ENCODE measurements at regions not wholly inside any gene's neighbourhood (a gene's known extent, or its start where the extent isn't known, plus 50 kb on each side); places are given as distances from the start of the nearest gene placed in this dataset.
A peak's percentile ranks its signal among the peaks of the same experiment; 100 is the strongest.
"Not testable (repeated sequence)": the region's sequence is repeated elsewhere in the genome, so short reads cannot be mapped to it uniquely, and the experiment has no call there.

DNA sequence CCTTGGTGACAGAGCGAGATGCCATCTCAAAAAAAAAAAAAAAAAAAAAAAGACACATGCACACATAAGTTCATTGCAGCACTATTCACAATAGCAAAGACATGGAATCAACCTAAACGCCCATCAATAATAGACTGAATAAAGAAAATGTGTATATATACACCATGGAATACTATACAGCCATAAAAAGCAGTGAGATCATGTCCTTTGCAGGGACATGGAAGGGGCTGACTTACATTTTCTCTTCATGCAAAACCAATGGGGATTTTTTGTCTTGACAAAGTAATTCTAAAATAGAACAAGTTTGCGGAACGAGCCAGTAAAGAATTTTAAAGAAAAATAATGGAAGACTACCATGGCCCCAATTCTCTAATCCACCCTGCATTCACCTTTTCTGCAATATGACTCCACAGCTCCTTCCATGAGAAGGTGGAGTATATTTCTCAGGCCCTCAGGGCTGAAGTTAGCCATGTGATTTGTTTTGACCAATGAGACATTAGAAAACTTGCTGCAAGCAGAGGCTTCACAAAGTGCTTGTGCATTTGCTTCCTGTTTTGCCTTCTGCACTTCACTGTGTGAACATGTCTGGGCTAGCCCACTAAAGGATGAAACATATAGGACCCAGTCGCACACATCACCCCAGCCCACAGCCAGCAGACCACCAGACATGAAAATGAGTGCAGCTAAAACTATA is 78.8 kb upstream of the NR5A2 start:
- DNase-seq: peak; percentile 13

DNA sequence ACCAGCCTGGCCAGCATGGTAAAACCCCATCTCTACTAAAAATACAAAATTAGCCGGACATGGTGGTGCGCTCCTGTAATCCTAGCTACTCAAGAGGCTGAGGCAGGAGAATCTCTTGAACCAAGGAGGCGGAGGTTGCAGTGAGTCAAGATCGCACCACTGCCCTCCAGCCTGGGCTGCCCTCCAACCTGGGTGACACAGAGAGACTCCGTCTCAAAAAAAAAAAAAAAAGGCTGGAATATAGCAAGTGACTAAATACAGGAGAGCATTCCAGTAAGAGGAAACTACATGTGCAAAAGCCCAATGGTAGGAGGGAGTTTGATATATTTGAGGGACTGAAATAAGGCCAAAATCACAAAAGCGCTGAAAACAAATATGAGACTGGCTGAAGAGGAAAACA is 76.5 kb upstream of the NR5A2 start:
- DNase-seq: not testable (repeated sequence)

DNA sequence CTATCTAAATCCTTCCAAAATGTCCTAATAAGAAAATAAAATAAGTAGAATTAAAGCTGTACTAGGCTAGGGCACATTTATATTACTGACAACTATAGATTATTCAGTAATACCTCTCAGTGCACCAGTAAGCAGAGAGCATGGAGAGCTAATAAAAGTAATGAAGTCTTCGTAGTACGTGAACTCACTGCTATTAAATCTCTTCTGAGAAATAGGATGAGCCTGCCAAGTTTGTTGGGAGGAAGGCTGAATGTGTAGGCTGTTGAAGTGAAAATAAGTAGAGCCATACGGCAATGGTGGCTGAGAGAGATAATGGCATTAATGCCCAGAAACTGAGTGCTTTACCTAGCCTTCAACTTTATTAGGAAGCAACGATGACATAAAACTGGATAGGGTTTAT is 73.9 kb upstream of the NR5A2 start:
- no peak for DNase-seq

DNA sequence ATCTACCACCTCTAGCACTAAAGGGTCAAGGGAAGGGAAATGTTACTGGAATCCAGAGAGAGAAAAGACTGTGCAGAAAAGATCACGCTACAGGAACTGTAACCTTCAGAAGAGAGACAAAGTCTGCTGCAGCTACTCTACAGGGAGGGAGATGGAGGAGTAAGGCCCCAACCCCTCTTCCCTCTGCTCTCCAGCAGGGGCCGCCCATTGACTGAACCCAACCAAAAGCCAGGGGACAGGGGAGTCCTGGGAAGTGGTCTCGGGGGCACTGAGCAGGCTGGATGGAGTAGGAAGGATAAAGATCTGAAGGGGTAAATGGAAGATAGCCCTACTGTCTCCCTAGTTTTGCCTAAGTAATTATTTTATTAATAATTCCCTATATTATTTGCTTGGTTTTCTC is 72.8 kb upstream of the NR5A2 start:
- peak; percentile 17 for DNase-seq

DNA sequence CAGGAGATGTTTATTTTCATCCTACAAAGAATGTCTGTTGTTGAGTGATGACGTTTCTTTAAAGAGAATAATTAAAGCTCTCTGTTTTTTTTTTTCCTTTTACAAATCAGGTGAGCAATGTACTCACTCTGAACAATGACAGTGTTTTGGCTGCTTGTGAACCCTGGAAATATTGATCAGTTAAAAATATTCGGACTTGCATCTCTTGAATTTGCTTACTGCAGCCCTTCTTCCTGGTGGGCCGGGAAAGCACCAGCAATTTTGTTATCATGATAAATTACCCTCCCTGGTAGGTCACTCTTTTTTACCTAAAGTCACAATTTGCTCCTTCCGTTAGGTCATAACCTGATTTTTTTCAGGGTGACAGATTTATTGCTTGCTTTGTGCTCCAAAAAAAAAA is 72.3 kb upstream of the NR5A2 start:
- no peak for DNase-seq

DNA sequence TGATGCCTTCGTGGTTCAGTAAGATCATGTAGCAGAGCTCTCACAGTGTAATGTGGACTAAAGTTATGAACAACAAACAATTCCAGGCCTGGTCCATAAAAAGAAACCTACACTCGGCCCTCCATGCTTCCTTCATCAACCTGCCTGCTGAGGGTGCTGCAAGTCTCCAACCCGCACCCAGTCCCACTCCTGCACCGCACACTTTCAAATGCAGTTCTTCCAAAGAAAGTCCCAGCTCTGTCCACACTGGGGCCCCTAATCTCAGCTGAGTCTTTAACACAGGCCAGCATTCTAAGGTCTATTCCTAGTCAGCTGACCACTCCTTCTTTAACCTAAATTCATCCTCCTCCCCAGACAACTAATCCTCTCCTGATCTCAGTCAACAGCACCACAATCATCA is 71.5 kb upstream of the NR5A2 start:
- no peak for DNase-seq

DNA sequence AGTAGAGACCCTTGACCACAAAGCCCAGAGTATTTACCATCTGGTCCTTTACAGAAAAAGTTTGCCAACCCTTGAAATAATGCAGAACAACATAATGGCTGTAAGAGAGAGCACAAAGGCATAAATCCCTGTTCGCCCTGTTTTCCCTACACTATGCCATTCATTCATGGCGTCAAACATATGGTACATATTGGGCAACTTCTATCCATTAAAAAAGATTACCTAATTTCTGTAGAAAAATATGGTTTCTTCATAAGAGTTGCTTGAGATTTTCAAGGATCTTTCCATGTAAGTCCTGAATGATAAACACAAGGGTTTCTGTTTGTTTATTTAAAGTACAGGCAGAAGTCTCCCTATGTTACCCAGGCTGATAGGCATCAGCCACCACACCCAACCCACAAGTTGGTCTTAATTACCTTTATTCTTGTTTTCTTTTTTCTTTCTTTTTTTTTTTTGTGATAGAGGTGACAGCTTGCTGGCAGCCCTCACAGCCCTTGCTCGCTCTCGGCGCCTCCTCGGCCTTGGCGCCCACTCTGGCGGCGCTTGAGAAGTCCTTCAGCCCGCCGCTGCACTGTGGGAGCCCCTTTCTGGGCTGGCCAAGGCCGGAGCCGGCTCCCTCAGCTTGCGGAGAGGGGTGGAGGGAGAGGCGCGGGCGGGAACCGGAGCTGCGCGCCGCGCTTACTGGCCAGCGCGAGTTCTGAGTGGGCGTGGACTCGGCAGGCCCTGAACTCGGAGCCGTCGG is 68.3 kb upstream of the NR5A2 start:
- DNase-seq: no peak

DNA sequence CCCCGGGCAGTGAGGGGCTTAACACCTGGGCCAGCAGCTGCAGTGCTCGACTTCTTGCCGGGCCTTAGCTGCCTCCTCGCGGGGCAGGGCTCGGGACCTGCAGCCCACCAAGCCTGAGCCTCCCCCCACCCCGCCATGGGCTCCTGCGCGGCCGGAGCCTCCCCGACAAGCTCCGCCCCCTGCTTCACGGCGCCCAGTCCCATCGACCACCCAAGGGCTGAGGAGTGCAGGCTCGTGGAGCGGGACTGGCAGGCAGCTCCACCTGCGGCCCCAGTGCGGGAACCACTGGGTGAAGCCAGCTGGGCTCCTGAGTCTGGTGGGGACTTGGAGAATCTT is 67.8 kb upstream of the NR5A2 start:
- DNase-seq: no peak

DNA sequence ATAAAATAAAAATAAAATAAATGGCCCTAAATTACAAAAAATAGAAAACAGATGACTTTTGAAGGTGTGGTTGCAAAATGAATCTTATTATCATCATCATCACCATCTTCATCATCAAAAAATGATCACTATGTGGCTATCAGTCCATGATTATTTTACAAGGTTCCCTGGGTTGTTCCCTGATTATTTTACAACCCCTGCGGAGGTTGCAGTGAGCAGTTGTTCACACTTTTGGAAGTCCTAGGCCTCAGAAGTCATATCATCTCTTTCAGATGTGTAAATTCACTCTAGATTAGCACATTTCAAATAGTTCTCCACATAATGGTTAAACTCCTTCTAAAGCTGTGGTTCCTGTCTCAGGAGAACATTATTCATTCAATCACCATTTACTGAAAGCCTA is 57.4 kb upstream of the NR5A2 start:
- no peak for DNase-seq

DNA sequence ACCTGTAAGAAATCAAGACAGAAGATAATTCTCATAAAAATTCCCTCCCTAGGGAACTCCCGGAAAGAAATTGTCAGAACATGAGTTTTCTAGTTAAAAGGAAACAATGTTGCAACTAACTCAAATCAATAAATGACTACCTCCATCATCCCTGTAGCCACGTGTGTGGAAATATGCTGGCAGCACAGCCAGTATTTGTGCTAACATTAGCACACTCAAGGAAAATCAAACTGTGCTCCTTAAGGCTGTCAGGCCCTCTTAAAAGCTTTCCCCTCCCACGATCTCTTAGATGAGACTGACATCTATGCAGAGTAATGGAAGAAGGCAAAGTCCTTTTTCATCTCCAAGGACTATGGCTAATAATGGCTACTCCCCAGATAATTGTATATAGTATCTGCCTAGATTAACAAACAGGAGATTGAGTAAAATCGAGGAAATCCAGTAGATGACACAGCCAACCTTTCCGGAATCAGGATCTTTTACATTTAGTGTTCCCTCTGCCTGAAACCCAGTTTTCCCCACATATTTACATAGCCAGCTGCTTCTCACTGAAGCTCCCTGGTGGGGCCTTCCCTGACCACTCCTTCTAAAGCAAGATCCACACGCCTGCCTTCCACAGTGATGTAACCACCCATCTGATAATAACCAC is 50.9 kb upstream of the NR5A2 start:
- DNase-seq: no peak

Data from fibroblast of skin of right biceps (primary cell).